Kidney epithelial cell (primary cell): ENCODE measurements at regions not wholly inside any gene's neighbourhood (a gene's known extent, or its start where the extent isn't known, plus 50 kb on each side); places are given as distances from the start of the nearest gene placed in this dataset.

Experiments
- DNase-seq: peaks from one replicate; pipeline ENCODE4 v3.0.0-alpha.2; 2010; ENCODE audit warnings: low read depth
- H3K27me3 ChIP-seq: 2 replicates; pipeline ENCODE4 v1.6.0; 2011; ENCODE audit warnings: low read length; ENCODE audit not compliant: control insufficient read depth, insufficient read depth
- H3K36me3 ChIP-seq: 2 replicates; pipeline ENCODE4 v1.5.1; 2011; ENCODE audit warnings: low read length; ENCODE audit not compliant: control insufficient read depth, insufficient read depth
- H3K4me3 ChIP-seq: 2 replicates; pipeline ENCODE4 v1.5.1; 2011; ENCODE audit warnings: low read depth, mild to moderate bottlenecking, control low read depth, low read length
- TF ChIP-seq, protein P1 (sequence below): IDR thresholded peaks from 2 replicates; pipeline ENCODE4 v1.5.1; 2011; ENCODE audit warnings: mild to moderate bottlenecking, moderate library complexity, low read length, control low read depth, inconsistent platforms; ENCODE audit not compliant: insufficient read depth, poor library complexity, severe bottlenecking

GRCh38 chr14:30284808-30285207 is 274.1 kb upstream of the G2E3 start:
- TF ChIP-seq, protein P1, sequence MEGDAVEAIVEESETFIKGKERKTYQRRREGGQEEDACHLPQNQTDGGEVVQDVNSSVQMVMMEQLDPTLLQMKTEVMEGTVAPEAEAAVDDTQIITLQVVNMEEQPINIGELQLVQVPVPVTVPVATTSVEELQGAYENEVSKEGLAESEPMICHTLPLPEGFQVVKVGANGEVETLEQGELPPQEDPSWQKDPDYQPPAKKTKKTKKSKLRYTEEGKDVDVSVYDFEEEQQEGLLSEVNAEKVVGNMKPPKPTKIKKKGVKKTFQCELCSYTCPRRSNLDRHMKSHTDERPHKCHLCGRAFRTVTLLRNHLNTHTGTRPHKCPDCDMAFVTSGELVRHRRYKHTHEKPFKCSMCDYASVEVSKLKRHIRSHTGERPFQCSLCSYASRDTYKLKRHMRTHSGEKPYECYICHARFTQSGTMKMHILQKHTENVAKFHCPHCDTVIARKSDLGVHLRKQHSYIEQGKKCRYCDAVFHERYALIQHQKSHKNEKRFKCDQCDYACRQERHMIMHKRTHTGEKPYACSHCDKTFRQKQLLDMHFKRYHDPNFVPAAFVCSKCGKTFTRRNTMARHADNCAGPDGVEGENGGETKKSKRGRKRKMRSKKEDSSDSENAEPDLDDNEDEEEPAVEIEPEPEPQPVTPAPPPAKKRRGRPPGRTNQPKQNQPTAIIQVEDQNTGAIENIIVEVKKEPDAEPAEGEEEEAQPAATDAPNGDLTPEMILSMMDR = no peak
- DNase-seq = no peak
- Histone ChIP-seq H3K27me3 (no peaks in the 10 kb centered on the region), H3K36me3 (no peaks in the 10 kb centered on the region), H3K4me3 (no peak overlapping the region)

DNA sequence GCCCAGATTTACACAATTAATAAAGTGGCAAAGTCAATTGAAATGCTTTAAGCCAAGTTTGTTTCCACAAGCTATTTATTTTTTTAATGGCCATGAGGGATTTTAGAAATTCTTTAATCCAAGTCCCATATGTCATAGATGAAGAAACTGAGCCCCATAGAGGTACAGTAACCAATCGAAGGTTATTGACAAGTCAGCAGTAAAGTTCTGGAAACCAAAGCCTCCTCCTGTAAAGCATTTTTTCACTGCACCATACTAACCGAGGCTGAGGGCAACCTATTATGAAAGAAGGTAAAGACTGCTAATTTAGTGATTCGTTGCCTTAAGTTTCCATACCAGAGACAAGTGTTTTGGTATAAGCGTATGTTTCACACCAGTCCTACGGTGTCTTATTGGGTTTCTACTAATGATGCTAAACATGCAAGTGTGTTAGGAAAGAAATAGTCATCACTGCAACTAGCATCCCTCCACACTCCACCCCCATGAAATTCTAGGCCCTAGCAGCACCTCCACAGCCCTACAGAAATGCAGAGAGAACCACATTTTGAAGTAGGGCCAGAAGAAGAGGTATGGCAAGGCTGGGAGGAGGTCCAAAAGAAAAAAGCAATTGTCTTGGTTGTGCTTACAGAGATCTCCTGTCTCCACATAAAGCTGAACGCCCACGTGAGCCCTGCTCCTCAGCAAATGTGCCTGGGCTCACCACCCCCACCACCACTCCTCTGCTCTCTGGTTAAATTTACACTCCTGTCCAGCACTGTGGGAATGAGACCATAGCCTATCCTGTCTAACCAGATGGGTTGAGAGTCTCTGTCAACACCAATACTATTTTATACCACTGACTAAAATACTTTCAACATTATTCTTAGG is 271.1 kb upstream of the G2E3 start:
- TF ChIP-seq, protein P1 = no peak
- no peak overlapping the region for H3K4me3 ChIP-seq
- H3K27me3 ChIP-seq = no peaks in the 10 kb centered on the region
- H3K36me3 ChIP-seq = no peaks in the 10 kb centered on the region
- DNase-seq = no peak

DNA sequence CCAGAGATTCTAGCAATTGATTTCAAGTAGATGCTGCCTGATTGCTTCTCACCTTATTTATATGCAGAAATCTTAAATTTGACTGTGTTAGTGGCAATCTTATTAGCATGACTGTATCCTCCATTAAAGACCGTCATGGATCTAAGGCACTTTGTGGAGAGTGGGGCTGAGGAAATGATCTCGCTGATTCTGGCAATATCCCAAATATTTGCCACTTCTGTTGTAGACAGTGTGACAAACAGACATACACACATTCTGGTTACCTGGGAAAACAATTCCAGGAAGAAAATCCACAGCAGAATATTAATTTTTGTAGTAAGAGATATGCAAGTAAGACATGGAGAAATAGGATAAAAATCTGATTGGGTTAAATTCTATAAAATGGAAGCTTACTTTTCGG is 269.0 kb upstream of the G2E3 start:
- no peaks in the 10 kb centered on the region for H3K27me3 ChIP-seq
- TF ChIP-seq, protein P1 = no peak
- H3K36me3 ChIP-seq = no peaks in the 10 kb centered on the region
- no peak for DNase-seq
- H3K4me3 ChIP-seq = no peak overlapping the region

DNA sequence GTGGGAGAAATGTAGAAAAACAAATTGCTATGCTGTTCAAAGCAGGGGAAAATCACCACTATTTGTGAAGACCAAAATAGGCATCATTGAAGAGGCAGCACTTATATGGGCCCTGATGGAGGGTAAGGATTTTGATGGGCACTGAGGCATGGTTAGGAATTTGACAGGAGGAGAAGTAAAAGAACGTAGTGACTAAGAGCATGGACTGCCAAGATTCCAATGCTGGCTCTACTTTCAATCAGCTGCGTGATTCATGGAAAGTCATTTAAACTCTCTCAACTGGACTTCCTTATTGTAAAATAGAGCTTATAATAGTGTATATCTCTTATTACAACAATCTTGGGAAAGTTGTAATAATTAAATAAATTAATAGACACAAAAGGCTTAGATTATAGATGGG is 267.7 kb upstream of the G2E3 start:
- TF ChIP-seq, protein P1 = no peak
- H3K36me3 ChIP-seq = no peaks in the 10 kb centered on the region
- H3K27me3 ChIP-seq = no peaks in the 10 kb centered on the region
- no peak overlapping the region for H3K4me3 ChIP-seq
- DNase-seq = peak; percentile 18

DNA sequence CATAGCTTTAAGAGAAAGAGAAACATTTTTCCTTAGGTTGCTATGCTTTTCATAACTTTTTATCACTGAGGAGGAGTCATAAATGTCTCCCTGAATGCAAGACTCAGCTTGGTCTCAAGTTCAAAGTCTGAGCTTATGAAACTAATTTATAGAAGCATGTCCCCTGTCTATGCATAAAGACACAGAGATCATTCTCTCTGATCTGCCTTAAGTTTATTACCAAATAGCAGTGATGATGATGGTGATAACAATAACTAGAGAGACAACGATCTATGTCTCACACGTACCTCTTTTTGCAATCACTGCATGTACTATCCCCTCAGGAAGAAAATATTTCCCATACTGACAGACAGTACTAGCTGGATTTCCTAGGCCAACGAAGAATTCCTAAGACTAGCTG is 266.4 kb upstream of the G2E3 start:
- TF ChIP-seq, protein P1 = no peak
- H3K36me3 ChIP-seq = no peaks in the 10 kb centered on the region
- H3K4me3 ChIP-seq = no peak overlapping the region
- no peaks in the 10 kb centered on the region for H3K27me3 ChIP-seq
- DNase-seq = no peak

DNA sequence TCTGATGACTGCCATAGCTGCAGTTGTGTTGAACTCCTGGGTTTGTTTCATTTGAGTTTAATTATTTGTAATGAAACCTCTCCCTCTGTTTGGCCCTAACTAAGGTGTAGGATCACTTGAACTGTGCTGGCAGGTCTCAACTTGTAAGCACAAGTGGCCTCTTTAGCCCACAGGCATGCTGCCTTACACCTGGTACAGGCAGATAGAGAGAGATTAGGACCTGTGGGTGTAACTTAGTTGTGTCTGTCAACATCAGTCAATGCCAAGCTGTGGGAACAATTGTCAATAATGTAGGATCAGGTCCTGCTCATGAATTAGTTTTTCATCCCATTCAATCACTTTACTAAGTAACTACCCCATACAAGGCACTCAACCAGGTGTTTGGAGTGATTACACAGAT is 263.0 kb upstream of the G2E3 start:
- DNase-seq = no peak
- TF ChIP-seq, protein P1 = no peak
- no peaks in the 10 kb centered on the region for H3K27me3 ChIP-seq
- H3K4me3 ChIP-seq = no peak overlapping the region
- no peaks in the 10 kb centered on the region for H3K36me3 ChIP-seq
